Bronchial epithelial cell (primary cell): ENCODE measurements at regions not wholly inside any gene's neighbourhood (a gene's known extent, or its start where the extent isn't known, plus 50 kb on each side); places are given as distances from the start of the nearest gene placed in this dataset.

Experiments
- DNase-seq: peaks from one replicate; pipeline ENCODE4 v3.0.0-alpha.2; 2010; ENCODE audit warnings: low read depth
- FAIRE-seq: peaks from 2 replicates; lab custom pipeline; 2011; peaks lifted over from hg19 to GRCh38; lab: Jason Lieb, UNC
- H3K27me3 ChIP-seq: 2 replicates; pipeline ENCODE4 v1.5.1; 2011; ENCODE audit warnings: low read length; ENCODE audit not compliant: control insufficient read depth, insufficient read depth
- H3K36me3 ChIP-seq: 2 replicates; pipeline ENCODE4 v1.5.1; 2011; ENCODE audit warnings: low read length; ENCODE audit not compliant: control insufficient read depth, insufficient read depth
- H3K4me3 ChIP-seq: 2 replicates; pipeline ENCODE4 v1.5.1; 2011; ENCODE audit warnings: mild to moderate bottlenecking, low read depth, low read length, control low read depth
- TF ChIP-seq, protein P1 (sequence below): IDR thresholded peaks from 2 replicates; pipeline ENCODE4 v1.5.1; 2011; ENCODE audit warnings: mild to moderate bottlenecking, moderate library complexity, low read length, control low read depth, inconsistent platforms; ENCODE audit not compliant: insufficient read depth, severe bottlenecking

DNA sequence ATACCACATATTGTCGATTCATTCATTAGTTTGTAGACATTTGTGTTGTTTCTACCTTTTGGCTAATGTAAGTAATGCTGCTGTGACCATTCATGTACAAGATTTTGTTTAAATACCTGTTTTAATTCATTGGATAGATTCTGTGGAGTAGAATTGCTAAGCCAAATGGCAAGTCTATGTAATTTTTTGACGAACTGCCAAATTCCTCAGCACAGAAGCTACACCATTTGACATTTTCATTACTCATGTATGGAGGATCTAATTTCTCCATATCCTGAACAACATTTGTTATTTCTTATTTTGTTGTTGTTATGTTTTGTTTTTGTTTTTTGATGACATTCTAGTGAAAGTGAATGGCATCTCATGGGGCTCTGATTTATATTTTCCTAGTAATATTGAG is 1351.3 kb upstream of the SORCS1 start:
- no peak for DNase-seq
- no peak overlapping the region for H3K4me3 ChIP-seq
- no peaks in the 10 kb centered on the region for H3K36me3 ChIP-seq
- no peaks in the 10 kb centered on the region for H3K27me3 ChIP-seq
- no peak for FAIRE-seq
- TF ChIP-seq, protein P1, sequence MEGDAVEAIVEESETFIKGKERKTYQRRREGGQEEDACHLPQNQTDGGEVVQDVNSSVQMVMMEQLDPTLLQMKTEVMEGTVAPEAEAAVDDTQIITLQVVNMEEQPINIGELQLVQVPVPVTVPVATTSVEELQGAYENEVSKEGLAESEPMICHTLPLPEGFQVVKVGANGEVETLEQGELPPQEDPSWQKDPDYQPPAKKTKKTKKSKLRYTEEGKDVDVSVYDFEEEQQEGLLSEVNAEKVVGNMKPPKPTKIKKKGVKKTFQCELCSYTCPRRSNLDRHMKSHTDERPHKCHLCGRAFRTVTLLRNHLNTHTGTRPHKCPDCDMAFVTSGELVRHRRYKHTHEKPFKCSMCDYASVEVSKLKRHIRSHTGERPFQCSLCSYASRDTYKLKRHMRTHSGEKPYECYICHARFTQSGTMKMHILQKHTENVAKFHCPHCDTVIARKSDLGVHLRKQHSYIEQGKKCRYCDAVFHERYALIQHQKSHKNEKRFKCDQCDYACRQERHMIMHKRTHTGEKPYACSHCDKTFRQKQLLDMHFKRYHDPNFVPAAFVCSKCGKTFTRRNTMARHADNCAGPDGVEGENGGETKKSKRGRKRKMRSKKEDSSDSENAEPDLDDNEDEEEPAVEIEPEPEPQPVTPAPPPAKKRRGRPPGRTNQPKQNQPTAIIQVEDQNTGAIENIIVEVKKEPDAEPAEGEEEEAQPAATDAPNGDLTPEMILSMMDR: no peak

DNA sequence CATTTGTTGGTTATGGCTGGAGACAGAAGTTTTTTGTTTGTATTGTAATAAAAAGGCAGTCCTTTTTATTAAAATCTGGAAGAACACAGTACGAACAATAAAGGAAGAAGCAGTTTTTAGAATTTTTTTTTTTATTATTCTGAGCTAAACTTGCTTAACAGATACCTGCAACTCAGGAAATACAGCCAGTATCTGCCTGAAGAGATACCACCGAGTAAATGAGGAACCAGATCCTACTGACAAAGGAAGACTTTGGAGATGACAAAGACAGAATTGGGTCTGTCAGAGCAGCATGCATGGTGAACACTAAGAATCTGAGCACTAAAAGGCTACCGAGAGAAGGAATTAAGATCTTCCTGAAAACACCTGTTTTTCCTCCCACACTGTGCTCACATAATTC is 1335.9 kb upstream of the SORCS1 start:
- DNase-seq (no peak), FAIRE-seq (no peak)
- H3K36me3 ChIP-seq: no peaks in the 10 kb centered on the region
- H3K4me3 ChIP-seq: no peak overlapping the region
- TF ChIP-seq, protein P1: no peak
- H3K27me3 ChIP-seq: no peaks in the 10 kb centered on the region

DNA sequence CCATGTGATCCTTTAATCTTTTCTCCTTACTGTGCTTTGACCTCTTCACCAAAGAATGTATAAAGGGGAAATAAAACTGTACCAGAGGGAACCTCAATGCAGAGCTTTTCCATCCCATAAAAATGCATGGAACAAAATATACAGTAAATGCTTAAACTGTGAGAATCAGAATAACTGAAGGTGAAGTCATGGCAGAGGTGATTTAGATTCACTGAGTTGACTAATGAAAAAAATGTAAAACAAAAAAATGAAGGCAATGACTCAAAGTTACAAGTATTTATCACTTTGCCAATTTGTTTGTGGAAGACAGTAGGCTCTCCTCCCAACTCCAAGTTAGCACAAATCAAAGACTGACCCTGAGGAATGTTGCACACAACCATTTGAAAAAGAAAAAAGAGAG is 1331.6 kb upstream of the SORCS1 start:
- FAIRE-seq (no peak), DNase-seq (peak; percentile 12)
- H3K4me3 ChIP-seq: no peak overlapping the region
- H3K27me3 ChIP-seq: no peaks in the 10 kb centered on the region
- TF ChIP-seq, protein P1: no peak
- no peaks in the 10 kb centered on the region for H3K36me3 ChIP-seq

DNA sequence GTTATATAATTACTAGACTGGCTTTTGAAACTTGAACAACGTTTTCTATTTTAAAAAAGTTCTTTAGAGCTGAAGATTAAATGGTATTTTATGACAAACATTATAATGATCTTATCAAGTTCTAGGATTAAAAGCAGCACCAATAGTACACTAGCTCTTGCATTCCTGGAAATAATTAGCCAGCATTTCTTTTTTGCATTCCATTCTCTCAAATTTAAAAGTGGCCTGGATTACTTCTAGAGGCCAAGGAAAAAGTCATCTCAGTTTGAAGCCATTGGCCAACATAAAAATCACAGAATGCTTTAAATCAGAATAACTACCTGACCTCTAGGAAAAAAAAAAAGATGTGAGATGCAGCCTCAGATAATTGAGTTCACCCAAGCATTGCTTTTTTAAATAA is 1326.4 kb upstream of the SORCS1 start:
- no peaks in the 10 kb centered on the region for H3K27me3 ChIP-seq
- H3K36me3 ChIP-seq: no peaks in the 10 kb centered on the region
- no peak overlapping the region for H3K4me3 ChIP-seq
- DNase-seq (no peak), FAIRE-seq (no peak)
- TF ChIP-seq, protein P1: no peak

DNA sequence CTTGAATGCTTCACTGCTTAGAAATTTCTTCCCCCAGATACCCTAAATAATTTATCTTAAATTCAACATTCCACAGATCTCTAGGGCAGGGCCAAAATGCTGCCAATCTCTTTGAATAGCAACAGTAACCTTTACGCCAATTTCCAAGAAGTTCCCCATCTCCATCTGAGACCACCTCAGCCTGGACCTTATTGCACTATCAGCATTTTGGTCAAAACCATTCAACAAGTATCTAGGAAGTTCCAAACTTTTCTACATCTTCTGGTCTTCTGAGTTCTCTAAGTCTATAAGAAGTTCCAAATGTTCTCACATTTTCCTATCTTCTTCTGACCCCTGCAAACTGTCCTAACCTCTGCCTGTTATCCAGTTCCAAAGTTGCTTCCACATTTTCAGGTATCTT is 1306.9 kb upstream of the SORCS1 start:
- H3K27me3 ChIP-seq: no peaks in the 10 kb centered on the region
- DNase-seq (no peak), FAIRE-seq (no peak)
- TF ChIP-seq, protein P1: no peak
- no peak overlapping the region for H3K4me3 ChIP-seq
- no peaks in the 10 kb centered on the region for H3K36me3 ChIP-seq

DNA sequence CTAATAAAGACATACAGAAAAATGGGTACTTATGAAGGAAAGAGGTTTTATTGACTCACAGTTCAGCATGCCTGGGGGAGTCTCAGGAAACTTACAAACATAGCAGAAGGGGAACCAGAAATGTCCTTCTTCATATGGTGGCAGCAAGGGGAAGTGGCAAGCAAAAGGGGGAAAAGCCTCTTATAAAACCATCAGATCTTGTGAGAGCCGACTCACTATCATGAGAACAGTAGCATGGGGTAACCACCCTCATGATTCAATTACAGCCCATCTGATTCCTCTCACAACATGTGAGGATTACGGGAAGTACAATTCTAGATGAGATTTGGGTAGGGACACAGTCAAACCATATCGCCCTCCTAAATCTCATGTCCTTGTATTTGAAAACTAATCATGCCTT is 1305.4 kb upstream of the SORCS1 start:
- no peak for DNase-seq
- Histone ChIP-seq H3K36me3 (no peaks in the 10 kb centered on the region), H3K27me3 (no peaks in the 10 kb centered on the region), H3K4me3 (no peak overlapping the region)
- TF ChIP-seq, protein P1: no peak
- no peak for FAIRE-seq
